Sciatic nerve (tissue), 2 donors: ENCODE measurements at regions not wholly inside any gene's neighbourhood (a gene's known extent, or its start where the extent isn't known, plus 50 kb on each side); places are given as distances from the start of the nearest gene placed in this dataset.
A peak's percentile ranks its signal among the peaks of the same experiment; 100 is the strongest.
"Not testable (repeated sequence)": the region's sequence is repeated elsewhere in the genome, so short reads cannot be mapped to it uniquely, and the experiment has no call there.

ENCODE experiments used
- ATAC-seq: fragments of 200-7000 bp; cut with Tn5 transposase; one replicate; pipeline ENCODE4 v1.9.1; 2020; ENCODE audit warnings: mild to moderate bottlenecking, moderate library complexity
- DNase-seq: peaks from one replicate; pipeline ENCODE4 v3.0.0-alpha.2; 2020; ENCODE audit warnings: low spot score
- intact Hi-C: fragments of 100-400 bp; cut with DNase I; formaldehyde crosslinking; loops from one replicate; pipeline ENCODE4 v1.14.2; 2022
- donor health status: DM: no; HTN: no; CAD: no.
- donor health status: DM: no; HTN: no; CAD: no.

- ATAC-seq, DNase-seq, intact Hi-C loops: not testable (repeated sequence)
Observed at GRCh38 chr10:85141520-85141919, 813.1 kb downstream of the CCSER2 start.

- no peak for ATAC-seq
- intact Hi-C loops = no loop called here
- no peak for DNase-seq
Observed at GRCh38 chr10:85145966-85146365, 817.6 kb downstream of the CCSER2 start.

GRCh38 chr10:85147346-85148250 lies 819.2 kb downstream of the CCSER2 start:
- ATAC-seq (no peak), DNase-seq (no peak)
- intact Hi-C loops = no loop called here

DNA sequence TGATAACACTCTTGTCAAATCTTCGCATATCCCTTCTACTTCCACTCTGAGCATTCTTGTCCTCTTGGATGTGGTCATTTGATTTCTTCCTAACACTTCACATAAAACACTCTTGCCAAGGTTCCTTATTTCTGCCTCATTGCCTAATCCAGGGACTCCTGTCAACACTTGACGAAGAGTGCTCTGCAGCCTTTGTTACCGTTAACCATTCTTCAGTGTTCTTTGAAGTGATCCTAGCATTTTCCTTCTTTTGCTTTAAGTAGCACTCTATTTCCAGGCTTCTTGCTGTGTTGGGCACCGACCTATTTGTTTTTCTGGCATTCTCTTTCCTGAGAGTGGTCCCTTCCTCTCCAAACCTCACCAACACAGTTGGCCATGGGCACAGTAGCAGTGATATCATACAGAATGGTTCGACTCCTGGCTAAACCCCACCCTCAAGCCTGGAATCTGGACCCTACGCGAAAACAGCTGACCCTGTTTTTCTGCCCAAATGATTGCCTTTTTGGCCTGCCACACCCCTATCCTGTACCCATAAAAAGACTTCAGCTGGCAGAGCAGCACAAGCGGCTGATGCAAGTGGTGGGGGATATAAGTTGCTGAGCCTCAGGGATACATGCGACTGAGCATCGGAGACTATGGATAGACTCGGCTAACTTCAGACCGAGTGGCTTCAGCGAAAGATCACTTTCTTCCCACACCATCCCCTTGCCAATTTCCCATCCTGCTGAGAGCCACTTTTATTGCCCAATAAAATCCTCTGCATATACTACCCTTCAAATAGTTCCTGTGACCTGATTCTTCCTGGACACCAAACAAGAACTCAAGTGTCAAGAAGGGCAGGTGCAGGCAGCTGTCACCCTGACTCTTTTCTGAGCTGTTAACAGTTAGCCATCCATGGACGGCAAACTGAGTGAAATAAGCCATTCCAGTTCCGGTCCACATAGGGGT lies 820.6 kb downstream of the CCSER2 start:
- ATAC-seq = no peak
- intact Hi-C loops = no loop called here

GRCh38 chr10:85149766-85150165 lies 821.4 kb downstream of the CCSER2 start:
- intact Hi-C loops = no loop called here
- ATAC-seq (no peak), DNase-seq (no peak)

More for the DNA sequence above, 820.6 kb downstream of the CCSER2 start:
- DNase-seq = no peak

GRCh38 chr10:85151506-85151905 lies 823.1 kb downstream of the CCSER2 start:
- DNase-seq = no peak
- intact Hi-C loops = no loop called here
- ATAC-seq = no peak

GRCh38 chr10:85152496-85152895 lies 824.1 kb downstream of the CCSER2 start:
- intact Hi-C loops = no loop called here
- DNase-seq (no peak), ATAC-seq (no peak)

DNA sequence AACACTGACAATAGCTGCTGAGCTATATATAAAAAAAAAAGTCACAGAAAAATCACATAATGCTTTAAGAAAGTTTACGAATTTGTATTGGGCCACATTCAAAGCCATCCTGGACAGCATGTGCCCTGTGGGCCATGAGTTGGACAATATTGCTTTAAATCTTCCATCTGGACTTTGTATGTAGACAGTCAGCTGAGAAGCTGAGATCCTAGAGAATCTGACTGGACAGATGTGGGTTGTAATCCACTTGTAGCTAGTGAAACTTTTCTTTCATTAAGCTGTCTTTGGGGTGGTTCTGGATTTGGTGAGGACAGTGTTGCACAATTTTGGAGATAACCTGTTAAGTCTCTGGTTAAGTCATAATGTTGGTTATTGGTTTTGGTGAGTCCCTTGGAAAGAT lies 824.5 kb downstream of the CCSER2 start:
- no peak for ATAC-seq
- DNase-seq = no peak
- intact Hi-C loops = no loop called here

DNA sequence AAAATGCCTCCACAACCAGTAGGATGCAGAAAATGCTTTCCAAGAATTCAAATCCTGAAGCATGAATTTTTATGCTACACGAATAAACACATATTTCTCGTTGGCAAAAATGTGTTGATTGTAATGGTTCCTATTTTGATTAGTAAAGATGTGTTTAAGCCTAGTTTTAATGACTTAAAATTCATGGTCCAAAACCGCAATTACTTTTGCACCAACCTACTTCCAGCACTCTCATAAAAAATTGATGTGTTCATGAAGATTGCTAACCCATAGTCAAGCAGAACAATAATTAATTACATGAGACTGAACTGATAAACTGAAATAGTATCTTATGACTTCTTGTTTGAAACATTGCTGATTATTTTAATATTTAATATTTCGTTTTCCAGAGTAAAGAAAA lies 828.8 kb downstream of the CCSER2 start:
- intact Hi-C loops = no loop called here
- no peak for ATAC-seq
- DNase-seq = no peak

- ATAC-seq (peak; percentile 79), DNase-seq (no peak)
- intact Hi-C loops = no loop called here
Observed at GRCh38 chr10:85168243-85168642, 839.9 kb downstream of the CCSER2 start.

DNA sequence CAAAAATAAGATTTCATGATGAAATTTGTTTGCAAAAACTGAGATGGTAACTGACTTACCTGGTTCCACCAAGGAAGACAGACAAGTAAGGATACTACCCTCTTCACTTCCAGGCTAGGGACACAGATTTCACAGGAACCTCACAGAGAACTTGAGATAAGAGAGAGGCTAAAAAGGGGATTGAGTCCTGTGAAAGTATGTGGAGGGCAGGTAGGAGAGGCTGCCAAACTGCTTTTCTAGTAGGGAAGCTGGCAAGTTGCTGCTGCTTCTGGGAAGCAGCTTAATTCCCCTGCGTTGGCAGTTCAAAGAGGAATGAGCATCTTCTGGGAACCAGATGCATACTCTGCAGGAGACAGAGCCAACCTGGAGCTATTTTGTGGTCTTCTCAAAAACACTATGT lies 841.6 kb downstream of the CCSER2 start:
- no peak for DNase-seq
- intact Hi-C loops = no loop called here
- ATAC-seq = no peak

- DNase-seq (no peak), ATAC-seq (no peak)
- intact Hi-C loops = no loop called here
Observed at GRCh38 chr10:85175635-85176034, 847.2 kb downstream of the CCSER2 start.

DNA sequence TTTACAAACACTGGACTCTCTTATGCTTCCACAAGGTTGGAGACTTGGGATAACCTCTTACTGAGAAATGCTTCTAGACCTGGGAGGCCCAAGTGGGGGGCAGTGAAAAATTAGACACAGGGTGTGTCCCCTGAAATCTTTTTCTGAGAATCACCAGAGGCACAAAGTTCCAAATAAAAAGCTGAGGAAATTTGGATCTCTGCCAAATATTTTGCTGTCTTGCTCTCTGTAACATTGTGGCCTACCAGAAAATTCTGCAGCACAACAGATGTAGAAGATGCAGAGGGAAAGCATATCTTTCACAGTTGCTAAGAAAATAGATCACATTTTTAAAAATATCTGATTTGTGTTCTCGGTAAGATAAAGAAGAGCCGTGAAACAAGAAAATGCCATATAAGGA lies 849.4 kb downstream of the CCSER2 start:
- intact Hi-C loops = no loop called here
- DNase-seq (no peak), ATAC-seq (no peak)

DNA sequence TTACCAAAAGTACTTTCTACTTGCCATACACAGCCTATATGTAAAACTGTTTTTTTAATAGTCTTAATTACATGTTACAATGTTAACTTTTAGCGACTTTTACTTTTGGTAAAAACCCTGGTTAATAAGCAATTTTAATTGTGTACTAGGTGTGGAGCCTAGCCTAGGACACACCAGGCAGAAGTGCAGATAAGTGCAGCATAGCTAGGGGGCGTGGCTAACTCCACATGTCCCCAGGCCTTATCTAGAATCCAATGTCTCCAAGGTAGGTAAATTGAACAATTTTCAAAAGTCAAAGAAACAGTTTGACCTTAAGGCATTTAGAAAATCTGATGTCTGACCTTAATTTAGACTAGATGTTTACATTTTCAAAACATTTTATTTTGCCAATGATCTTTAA lies 858.7 kb downstream of the CCSER2 start:
- intact Hi-C loops = no loop called here
- DNase-seq (no peak), ATAC-seq (no peak)

GRCh38 chr10:85188770-85189484 lies 860.5 kb downstream of the CCSER2 start:
- no peak for ATAC-seq
- intact Hi-C loops = no loop called here
- DNase-seq = no peak

- DNase-seq = no peak
- intact Hi-C loops = no loop called here
- no peak for ATAC-seq
Observed at GRCh38 chr10:85193796-85194195, 865.4 kb downstream of the CCSER2 start.

- DNase-seq = no peak
- no peak for ATAC-seq
- intact Hi-C loops = no loop called here
Observed at GRCh38 chr10:85194706-85195105, 866.3 kb downstream of the CCSER2 start.

- intact Hi-C loops = no loop called here
- ATAC-seq (no peak), DNase-seq (no peak)
Observed at GRCh38 chr10:85195596-85195995, 867.2 kb downstream of the CCSER2 start.

DNA sequence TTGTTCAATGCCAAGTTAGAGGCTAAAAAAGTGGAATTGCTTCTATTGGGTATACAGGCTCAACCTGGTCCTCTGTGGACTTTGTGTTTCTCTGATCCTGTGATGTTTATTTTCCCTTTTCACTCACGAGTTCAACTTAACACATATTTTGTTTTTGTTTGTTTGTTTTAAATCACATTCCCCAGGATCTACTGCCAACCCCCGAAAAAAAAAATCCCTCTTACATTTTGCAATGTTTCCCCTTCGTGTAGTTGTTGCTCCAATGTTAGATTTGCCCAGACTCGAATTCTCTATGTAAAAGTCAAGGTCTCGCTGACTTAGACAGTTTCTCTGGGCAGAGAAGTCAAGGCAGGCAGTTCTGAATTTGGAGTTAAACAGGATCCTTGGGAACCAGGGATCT lies 876.4 kb downstream of the CCSER2 start:
- intact Hi-C loops = no loop called here
- ATAC-seq = no peak
- DNase-seq = no peak
